ENCODE measurements at regions not wholly inside any gene's neighbourhood (a gene's known extent, or its start where the extent isn't known, plus 50 kb on each side); places are given as distances from the start of the nearest gene placed in this dataset.
A peak's percentile ranks its signal among the peaks of the same experiment; 100 is the strongest.

DNA sequence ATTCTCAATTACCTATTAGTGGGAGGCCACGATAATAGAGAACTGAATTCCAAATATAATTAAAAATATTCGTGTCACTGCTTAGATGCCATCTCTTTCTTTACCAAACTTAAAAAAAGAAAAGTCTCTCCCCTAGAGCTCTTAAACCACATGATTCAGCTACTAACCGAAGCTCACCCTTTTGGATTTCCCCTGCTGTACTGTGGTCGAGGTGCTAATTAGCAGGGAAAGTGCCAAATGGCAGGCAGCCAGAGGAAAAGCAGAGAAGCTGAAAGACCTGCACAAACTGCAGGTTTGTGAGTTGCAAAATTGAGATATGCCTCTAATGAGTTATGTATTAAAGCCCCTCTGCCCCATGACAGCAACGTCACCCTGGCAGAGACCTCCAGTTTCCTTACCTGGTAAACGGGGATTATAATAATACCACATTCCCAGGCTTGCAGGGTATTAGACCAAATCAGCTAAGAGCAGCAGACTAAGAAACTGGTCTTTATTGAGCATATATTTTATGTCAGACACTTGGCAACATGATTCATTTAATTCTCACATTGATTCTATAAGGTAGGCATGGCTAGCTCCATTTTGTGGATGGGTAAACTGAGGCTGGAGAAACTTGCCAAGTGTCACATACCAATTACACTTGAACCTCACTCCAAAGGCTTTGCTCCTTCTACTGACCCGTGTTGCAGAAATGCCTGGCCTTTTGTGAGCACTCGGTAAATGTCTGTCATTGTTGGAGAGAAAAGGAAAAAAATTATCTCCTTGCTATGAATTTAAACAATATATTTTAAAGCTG, 259.7 kb downstream of the LPIN1 start:
- Histone ChIP-seq H3K4me1 (ENCODE audit: low read depth) (no peaks in the 10 kb centered on the region), H3K36me3 (ENCODE audit: low read depth) (no peaks in the 10 kb centered on the region), H3K4me3 (no peak overlapping the region), H3K9me3 (no peaks in the 10 kb centered on the region)
- ATAC-seq (peak; percentile 11), DNase-seq (peak in 1 of 3 donors; percentile 43)
- intact Hi-C loops (cut with DNase I, micrococcal nuclease): no loop called here
- TF ChIP-seq, protein P1, sequence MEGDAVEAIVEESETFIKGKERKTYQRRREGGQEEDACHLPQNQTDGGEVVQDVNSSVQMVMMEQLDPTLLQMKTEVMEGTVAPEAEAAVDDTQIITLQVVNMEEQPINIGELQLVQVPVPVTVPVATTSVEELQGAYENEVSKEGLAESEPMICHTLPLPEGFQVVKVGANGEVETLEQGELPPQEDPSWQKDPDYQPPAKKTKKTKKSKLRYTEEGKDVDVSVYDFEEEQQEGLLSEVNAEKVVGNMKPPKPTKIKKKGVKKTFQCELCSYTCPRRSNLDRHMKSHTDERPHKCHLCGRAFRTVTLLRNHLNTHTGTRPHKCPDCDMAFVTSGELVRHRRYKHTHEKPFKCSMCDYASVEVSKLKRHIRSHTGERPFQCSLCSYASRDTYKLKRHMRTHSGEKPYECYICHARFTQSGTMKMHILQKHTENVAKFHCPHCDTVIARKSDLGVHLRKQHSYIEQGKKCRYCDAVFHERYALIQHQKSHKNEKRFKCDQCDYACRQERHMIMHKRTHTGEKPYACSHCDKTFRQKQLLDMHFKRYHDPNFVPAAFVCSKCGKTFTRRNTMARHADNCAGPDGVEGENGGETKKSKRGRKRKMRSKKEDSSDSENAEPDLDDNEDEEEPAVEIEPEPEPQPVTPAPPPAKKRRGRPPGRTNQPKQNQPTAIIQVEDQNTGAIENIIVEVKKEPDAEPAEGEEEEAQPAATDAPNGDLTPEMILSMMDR (IDR thresholded peaks at IDR 0.05): no peak

DNA sequence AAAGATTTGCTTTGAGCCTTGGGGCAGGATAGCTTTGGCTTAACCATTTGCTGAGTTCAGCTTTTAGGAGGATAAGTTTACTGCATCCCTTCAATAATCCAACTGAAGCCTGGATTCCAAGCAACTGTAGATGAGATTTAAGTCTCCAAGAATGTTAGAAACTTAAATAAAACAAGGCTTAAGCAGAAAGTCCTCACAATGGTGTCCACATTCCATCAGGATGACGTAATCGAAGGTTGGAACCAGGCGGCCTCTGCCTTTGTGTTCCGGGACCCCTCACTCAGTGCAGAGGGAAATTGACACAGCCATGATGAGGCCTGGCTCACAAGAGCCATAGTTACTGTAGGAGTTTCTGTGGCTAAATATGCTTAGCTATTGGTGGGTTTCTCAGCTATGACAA, 260.4 kb downstream of the LPIN1 start:
- TF ChIP-seq, protein P1 (IDR thresholded peaks at IDR 0.05): no peak
- H3K9me3 ChIP-seq: no peaks in the 10 kb centered on the region
- ATAC-seq (no peak), DNase-seq (no peak)
- intact Hi-C loops (cut with DNase I, micrococcal nuclease): no loop called here
- H3K36me3 ChIP-seq (ENCODE audit: low read depth): no peaks in the 10 kb centered on the region
- H3K4me1 ChIP-seq (ENCODE audit: low read depth): no peaks in the 10 kb centered on the region
- H3K4me3 ChIP-seq: no peak overlapping the region

DNA sequence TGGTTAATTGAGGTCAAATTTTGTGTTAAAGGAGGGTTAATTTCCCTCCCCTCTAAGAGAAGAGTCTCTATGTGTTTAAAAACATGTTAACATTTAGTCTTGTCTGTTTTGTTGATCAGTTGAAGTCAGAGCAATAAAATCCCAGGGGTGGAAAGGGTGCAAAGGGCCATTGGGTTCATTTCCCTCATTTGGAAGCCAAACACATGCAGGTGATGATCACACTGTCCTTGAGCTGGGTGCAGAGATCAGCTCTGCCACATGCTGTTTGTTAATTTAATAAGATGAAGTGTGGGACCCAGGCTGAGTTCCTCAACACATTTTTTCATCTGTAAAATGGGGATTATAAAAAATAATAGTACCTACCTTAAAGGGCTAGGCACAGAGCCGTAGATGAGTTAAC, 260.9 kb downstream of the LPIN1 start:
- intact Hi-C loops (cut with DNase I, micrococcal nuclease): no loop called here
- ATAC-seq: no peak
- Histone ChIP-seq H3K4me3 (no peak overlapping the region), H3K9me3 (no peaks in the 10 kb centered on the region), H3K36me3 (ENCODE audit: low read depth) (no peaks in the 10 kb centered on the region), H3K4me1 (ENCODE audit: low read depth) (no peaks in the 10 kb centered on the region)
- DNase-seq: no peak
- TF ChIP-seq, protein P1 (IDR thresholded peaks at IDR 0.05): no peak

DNA sequence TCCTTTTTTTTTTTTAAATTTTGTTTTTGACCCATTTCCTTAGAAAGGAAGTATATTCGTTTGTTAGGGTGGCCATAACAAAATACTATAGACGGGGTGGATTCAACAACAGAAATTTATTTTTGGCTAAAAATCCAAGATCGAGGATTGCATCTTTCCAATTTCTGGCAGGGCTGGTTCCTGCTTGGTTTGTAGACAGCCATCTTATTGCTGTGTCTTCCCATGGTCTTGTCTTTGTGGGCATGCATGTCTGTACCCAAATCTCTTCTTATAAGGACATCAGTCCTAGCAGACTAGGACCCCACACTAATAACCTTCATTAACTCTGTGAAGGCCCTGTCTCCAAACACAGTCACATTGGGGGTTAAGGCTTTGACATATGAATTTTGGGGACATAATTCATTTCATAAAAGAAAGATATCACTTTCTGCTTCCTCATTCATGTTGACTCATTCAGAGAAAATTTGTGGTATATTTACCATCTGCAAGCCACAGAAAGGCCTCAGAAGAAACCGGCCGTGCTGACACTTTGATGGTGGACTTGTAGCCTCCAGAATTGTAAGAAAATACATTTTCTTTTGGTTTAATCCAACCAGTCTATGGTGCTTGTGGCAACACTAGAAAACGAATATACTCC, 262.1 kb downstream of the LPIN1 start:
- intact Hi-C loops (cut with DNase I, micrococcal nuclease): no loop called here
- DNase-seq (no peak), ATAC-seq (no peak)
- H3K4me3 ChIP-seq: no peak overlapping the region
- H3K4me1 ChIP-seq (ENCODE audit: low read depth): no peaks in the 10 kb centered on the region
- H3K9me3 ChIP-seq: no peaks in the 10 kb centered on the region
- TF ChIP-seq, protein P1 (IDR thresholded peaks at IDR 0.05): no peak
- no peaks in the 10 kb centered on the region for H3K36me3 ChIP-seq (ENCODE audit: low read depth)

DNA sequence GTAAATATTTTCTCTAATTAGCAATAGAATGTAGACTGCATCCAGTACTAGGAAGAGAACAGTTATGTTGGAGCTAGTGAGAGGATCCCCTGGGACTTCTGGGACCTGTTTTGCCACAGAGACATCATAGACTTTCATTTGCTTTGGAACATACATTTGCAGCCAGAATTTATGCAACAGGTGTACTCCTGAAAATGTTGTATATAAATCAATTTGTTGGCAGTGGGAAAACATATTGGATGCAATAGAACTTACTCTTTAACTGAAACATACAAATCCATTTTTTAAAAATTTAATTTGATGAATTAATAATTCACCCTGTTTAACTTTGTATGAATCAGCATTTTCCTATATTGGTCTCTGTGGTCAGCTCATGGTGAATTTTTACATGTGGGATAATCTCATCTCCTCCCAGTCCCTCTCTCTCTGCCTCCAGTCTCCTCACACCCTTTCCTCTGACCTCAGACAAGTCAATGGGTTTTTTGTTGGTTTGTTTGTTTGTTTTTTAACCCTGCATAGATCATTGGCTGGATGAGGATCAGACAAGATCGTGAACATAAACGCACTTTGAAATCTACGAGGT, 263.0 kb downstream of the LPIN1 start:
- TF ChIP-seq, protein P1 (IDR thresholded peaks at IDR 0.05): no peak
- H3K4me3 ChIP-seq: no peak overlapping the region
- intact Hi-C loops (cut with DNase I, micrococcal nuclease): no loop called here
- no peaks in the 10 kb centered on the region for H3K9me3 ChIP-seq
- H3K4me1 ChIP-seq (ENCODE audit: low read depth): no peaks in the 10 kb centered on the region
- no peak for ATAC-seq
- DNase-seq: no peak
- no peaks in the 10 kb centered on the region for H3K36me3 ChIP-seq (ENCODE audit: low read depth)

Measured in mucosa of descending colon (tissue), 3 donors.